MCF 10A (cell line): ENCODE measurements at regions not wholly inside any gene's neighbourhood (a gene's known extent, or its start where the extent isn't known, plus 50 kb on each side); places are given as distances from the start of the nearest gene placed in this dataset.

Experiments used
- BruUV-seq: library from RNA; stranded (reverse); fragments of 400-500 nt; replicated peaks from 2 replicates; lab custom pipeline; 2021; lab: Mats Ljungman, UMichigan
- CTCF ChIA-PET: fragments of 300-600 bp; sonication (Branson Sonifier 250); formaldehyde crosslinking; extraction: SDS; loops from one replicate; lab custom pipeline; 2021; ENCODE audit warnings: antibody characterized with exemption, inconsistent platforms; lab: Yijun Ruan, JAX
- POLR2A ChIA-PET: fragments of 300-600, 350-650 bp; sonication (Branson Sonifier 250); formaldehyde crosslinking; extraction: SDS; loops from one replicate; lab custom pipeline; 2020; ENCODE audit warnings: antibody characterized with exemption, inconsistent platforms; lab: Yijun Ruan, JAX
- DNase-seq: peaks from one replicate; pipeline ENCODE4 v3.0.0-alpha.2; 2018; ENCODE audit not compliant: unreplicated experiment
- H3K27ac Mint-ChIP-seq: one replicate; pipeline ENCODE4 v1.8.0; 2022; ENCODE audit warnings: mild to moderate bottlenecking, low read depth, mixed read lengths; ENCODE audit not compliant: unreplicated experiment
- H3K27me3 Mint-ChIP-seq: one replicate; pipeline ENCODE4 v1.8.0; 2022; ENCODE audit warnings: mixed read lengths; ENCODE audit not compliant: insufficient read depth, unreplicated experiment
- H3K36me3 Mint-ChIP-seq: one replicate; pipeline ENCODE4 v1.8.0; 2022; ENCODE audit warnings: mild to moderate bottlenecking, moderate library complexity, mixed read lengths; ENCODE audit not compliant: insufficient read depth, unreplicated experiment
- H3K4me1 Mint-ChIP-seq: one replicate; pipeline ENCODE4 v1.8.0; 2022; ENCODE audit warnings: mixed read lengths; ENCODE audit not compliant: insufficient read depth, unreplicated experiment
- H3K4me3 Mint-ChIP-seq: one replicate; pipeline ENCODE4 v1.8.0; 2022; ENCODE audit warnings: mild to moderate bottlenecking, moderate library complexity, mixed read lengths; ENCODE audit not compliant: unreplicated experiment
- H3K9me3 Mint-ChIP-seq: one replicate; pipeline ENCODE4 v1.8.0; 2022; ENCODE audit warnings: mixed read lengths; ENCODE audit not compliant: unreplicated experiment
- intact Hi-C: fragments of 100-400 bp; cut with micrococcal nuclease; formaldehyde crosslinking; loops from 2 replicates; pipeline ENCODE4 v1.14.1; 2022
- TF ChIP-seq, protein P1 (sequence below): fragments of 200-600 bp; IDR thresholded peaks from one replicate; pipeline ENCODE4 v1.8.0; 2022; ENCODE audit warnings: antibody characterized with exemption, mild to moderate bottlenecking; ENCODE audit not compliant: unreplicated experiment

DNA sequence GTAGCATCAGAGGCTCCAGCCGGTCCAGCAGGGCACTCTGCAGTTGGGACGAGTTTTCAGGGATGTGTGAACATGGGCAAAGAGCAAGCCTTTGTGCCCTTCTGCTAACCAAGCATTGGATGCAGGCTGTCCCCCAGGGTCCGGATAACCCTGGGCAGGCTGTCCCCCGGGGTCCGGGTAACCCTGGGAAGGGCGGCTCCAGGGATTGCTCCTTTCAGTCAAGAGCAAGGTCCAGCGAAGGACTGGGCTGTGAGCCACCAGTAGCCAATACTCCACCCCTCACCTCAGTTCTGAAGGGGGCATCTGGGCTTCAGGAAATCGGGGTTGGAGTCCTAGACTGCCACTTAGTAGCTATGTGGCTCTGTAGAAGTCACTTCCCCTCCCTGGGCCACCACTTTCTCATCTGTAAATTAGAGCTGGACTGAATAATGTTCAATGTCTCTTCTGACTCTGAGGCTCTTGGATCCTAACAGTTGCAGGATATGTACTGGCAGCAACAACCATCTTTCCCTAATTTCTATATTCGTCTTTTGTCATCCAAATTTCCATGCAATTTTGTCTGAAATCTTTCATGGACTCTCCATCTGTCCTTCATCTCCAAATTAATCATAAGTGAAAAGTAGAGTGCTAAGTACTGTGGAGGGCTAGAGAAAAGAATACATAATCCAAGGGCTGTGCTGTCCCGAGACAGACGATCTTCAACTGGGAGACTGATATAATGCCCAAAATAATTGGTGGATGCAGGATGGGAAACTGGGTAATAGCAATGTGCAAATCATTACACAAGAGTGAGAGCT lies 137.4 kb upstream of the NTF3 start:
- Mint-ChIP-seq H3K9me3 (peaks cover 42% of the 10 kb centered on the region), H3K27me3 (no peaks in the 10 kb centered on the region), H3K27ac (no peak overlapping the region), H3K4me1 (no peaks in the 10 kb centered on the region), H3K4me3 (no peak overlapping the region), H3K36me3 (no peaks in the 10 kb centered on the region)
- CTCF ChIA-PET: no interaction called here
- no TSS peak for BruUV-seq
- DNase-seq: no peak
- TF ChIP-seq, protein P1, sequence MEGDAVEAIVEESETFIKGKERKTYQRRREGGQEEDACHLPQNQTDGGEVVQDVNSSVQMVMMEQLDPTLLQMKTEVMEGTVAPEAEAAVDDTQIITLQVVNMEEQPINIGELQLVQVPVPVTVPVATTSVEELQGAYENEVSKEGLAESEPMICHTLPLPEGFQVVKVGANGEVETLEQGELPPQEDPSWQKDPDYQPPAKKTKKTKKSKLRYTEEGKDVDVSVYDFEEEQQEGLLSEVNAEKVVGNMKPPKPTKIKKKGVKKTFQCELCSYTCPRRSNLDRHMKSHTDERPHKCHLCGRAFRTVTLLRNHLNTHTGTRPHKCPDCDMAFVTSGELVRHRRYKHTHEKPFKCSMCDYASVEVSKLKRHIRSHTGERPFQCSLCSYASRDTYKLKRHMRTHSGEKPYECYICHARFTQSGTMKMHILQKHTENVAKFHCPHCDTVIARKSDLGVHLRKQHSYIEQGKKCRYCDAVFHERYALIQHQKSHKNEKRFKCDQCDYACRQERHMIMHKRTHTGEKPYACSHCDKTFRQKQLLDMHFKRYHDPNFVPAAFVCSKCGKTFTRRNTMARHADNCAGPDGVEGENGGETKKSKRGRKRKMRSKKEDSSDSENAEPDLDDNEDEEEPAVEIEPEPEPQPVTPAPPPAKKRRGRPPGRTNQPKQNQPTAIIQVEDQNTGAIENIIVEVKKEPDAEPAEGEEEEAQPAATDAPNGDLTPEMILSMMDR: no peak
- intact Hi-C loops: no loop called here
- POLR2A ChIA-PET: no interaction called here

DNA sequence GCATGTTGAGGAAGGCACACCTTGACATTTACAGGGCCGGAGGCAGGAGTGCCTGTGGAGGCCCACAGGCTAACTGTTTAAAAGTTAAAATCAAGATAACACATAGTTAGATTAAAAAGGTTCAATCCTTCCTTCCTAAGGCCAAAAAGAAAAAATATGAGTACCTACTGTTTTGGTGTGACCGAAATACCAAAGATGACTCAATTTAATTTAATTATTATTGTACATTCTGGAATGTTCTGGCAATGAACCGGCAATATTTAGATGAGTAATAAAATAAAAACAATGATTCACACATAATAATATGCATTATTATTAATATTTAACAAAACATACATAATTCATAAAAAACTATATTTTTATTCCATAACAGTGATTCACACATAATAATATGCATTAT lies 136.8 kb upstream of the NTF3 start:
- DNase-seq: no peak
- BruUV-seq: no TSS peak
- Mint-ChIP-seq H3K27ac (no peak overlapping the region), H3K27me3 (no peaks in the 10 kb centered on the region), H3K4me3 (no peak overlapping the region), H3K9me3 (peaks cover 44% of the 10 kb centered on the region), H3K36me3 (no peaks in the 10 kb centered on the region), H3K4me1 (no peaks in the 10 kb centered on the region)
- POLR2A ChIA-PET: no interaction called here
- CTCF ChIA-PET: no interaction called here
- intact Hi-C loops: no loop called here
- TF ChIP-seq, protein P1: no peak

DNA sequence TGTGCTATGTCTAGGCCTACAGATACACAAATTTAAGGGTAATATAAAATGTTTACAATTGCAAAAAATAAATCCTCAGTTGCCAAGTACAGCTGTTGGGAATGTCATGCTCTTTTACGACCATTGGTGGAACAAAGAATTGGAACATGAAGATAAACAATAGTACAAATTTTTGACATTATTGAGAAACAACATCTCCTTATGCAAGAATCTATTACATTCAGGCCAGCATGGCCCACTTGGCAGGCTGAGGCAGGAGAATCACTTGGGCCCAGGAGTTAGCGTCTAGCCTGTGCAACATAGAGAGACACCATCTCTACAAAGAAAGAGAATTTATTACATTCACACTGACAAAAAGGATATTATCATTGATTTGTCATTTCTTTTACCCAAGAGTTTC lies 135.9 kb upstream of the NTF3 start:
- CTCF ChIA-PET: no interaction called here
- no peaks in the 10 kb centered on the region for H3K36me3 Mint-ChIP-seq
- H3K9me3 Mint-ChIP-seq: peaks cover 48% of the 10 kb centered on the region
- DNase-seq: no peak
- no peak overlapping the region for H3K27ac Mint-ChIP-seq
- no peaks in the 10 kb centered on the region for H3K27me3 Mint-ChIP-seq
- no TSS peak for BruUV-seq
- intact Hi-C loops: no loop called here
- POLR2A ChIA-PET: no interaction called here
- H3K4me1 Mint-ChIP-seq: no peaks in the 10 kb centered on the region
- TF ChIP-seq, protein P1: no peak
- H3K4me3 Mint-ChIP-seq: no peak overlapping the region

DNA sequence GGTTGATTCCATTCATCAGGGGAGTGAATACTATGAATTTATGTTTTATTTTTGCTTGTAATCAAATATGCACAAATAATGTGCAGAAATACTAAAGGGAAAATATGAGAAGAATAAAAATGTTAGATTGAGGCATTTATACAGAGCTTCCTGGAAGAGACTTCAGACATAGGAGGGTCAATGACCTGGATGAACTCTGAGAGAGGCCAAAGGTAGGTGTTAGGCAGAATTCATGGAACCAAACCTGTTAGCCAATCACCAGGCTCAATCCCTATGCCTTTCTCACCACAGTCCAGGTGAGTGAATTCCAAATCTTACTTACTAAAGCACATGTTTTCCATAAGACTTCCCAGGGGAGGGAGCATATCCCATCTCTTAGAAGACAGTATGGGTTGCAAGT lies 130.4 kb upstream of the NTF3 start:
- no peak overlapping the region for H3K4me3 Mint-ChIP-seq
- no peaks in the 10 kb centered on the region for H3K36me3 Mint-ChIP-seq
- CTCF ChIA-PET: no interaction called here
- no peaks in the 10 kb centered on the region for H3K4me1 Mint-ChIP-seq
- DNase-seq: no peak
- no peak overlapping the region for H3K27ac Mint-ChIP-seq
- intact Hi-C loops: no loop called here
- TF ChIP-seq, protein P1: no peak
- H3K9me3 Mint-ChIP-seq: peaks cover 44% of the 10 kb centered on the region
- BruUV-seq: no TSS peak
- POLR2A ChIA-PET: no interaction called here
- H3K27me3 Mint-ChIP-seq: no peaks in the 10 kb centered on the region
